A549 (cell line): ENCODE measurements at regions not wholly inside any gene's neighbourhood (a gene's known extent, or its start where the extent isn't known, plus 50 kb on each side); places are given as distances from the start of the nearest gene placed in this dataset.

Experiments
- ATAC-seq, 2 experiments: fragments of 200-7000 bp in 1 of 2; fragments of >200 bp in 1 of 2; cut with Nextera tagmentation in 1 of 2; cut with Tn5 transposase in 1 of 2; 3 replicates each; pipeline versions ENCODE4 v1.8.0 to v1.9.1; 2018 to 2020; ENCODE audit warnings: mild to moderate bottlenecking in 1 of 2, moderate library complexity in 1 of 2
- CTCF ChIA-PET: fragments of 300-600 bp; sonication (Branson Sonifier 250); formaldehyde crosslinking; extraction: SDS; loops from one replicate; lab custom pipeline; 2021; ENCODE audit warnings: antibody characterized with exemption, inconsistent platforms; lab: Yijun Ruan, JAX
- POLR2A ChIA-PET: fragments of 350-600 bp; formaldehyde crosslinking; extraction: SDS; loops from one replicate; lab custom pipeline; 2021; ENCODE audit warnings: antibody characterized with exemption, inconsistent platforms; lab: Yijun Ruan, JAX
- DNase-seq, 2 experiments: peaks; one replicate each; pipeline versions ENCODE4 v3.0.0 to v3.0.0-alpha.2; 2011 to 2016; ENCODE audit warnings: low read depth in 1 of 2, low spot score in 1 of 2
- FAIRE-seq: peaks from 2 replicates; lab custom pipeline; 2011; peaks lifted over from hg19 to GRCh38; lab: Jason Lieb, UNC
- H3K27ac ChIP-seq, 2 experiments: fragments of >200 bp; sonication (Bioruptor Twin); formaldehyde crosslinking; 3 replicates each; pipeline ENCODE4 v1.5.1; 2016 to 2017
- H3K4me1 ChIP-seq: fragments of >200 bp; sonication (Bioruptor Twin); formaldehyde crosslinking; 3 replicates; pipeline ENCODE4 v1.6.1; 2016
- H3K4me2 ChIP-seq: fragments of >200 bp; sonication (Bioruptor Twin); formaldehyde crosslinking; 3 replicates; pipeline ENCODE4 v1.6.1; 2016
- H3K4me3 ChIP-seq: fragments of >200 bp; sonication (Bioruptor Twin); formaldehyde crosslinking; 3 replicates; pipeline ENCODE4 v1.5.1; 2016
- H3K9me3 ChIP-seq: fragments of >200 bp; sonication (Bioruptor Twin); formaldehyde crosslinking; 3 replicates; pipeline ENCODE4 v1.6.1; 2016
- CBX2 ChIP-seq: fragments of 200-600 bp; sonication (generic); IDR thresholded peaks from 2 replicates; pipeline ENCODE4 v1.6.1; 2016; ENCODE audit warnings: low read depth, mild to moderate bottlenecking, borderline replicate concordance
- ESRRA ChIP-seq: fragments of 150-350 bp; IDR thresholded peaks from 2 replicates; pipeline ENCODE4 v1.6.1; 2014; ENCODE audit warnings: mild to moderate bottlenecking, low read length, borderline replicate concordance
- FOXS1 ChIP-seq: fragments of 250-450 bp; sonication (Bioruptor Pico); IDR thresholded peaks from 2 replicates; pipeline ENCODE4 v1.5.0; 2020; ENCODE audit warnings: mild to moderate bottlenecking, moderate library complexity
- GATA3 ChIP-seq: IDR thresholded peaks from 2 replicates; pipeline ENCODE4 v1.6.1; 2012; ENCODE audit warnings: borderline replicate concordance
- HEYL ChIP-seq: fragments of 250-450 bp; sonication (Bioruptor Pico); IDR thresholded peaks from 2 replicates; pipeline ENCODE4 v1.8.0; 2021; ENCODE audit warnings: mild to moderate bottlenecking, moderate library complexity
- HOXA7 ChIP-seq: fragments of 250-450 bp; sonication (Bioruptor Pico); IDR thresholded peaks from 2 replicates; pipeline ENCODE4 v1.5.0; 2020; ENCODE audit warnings: mild to moderate bottlenecking, moderate library complexity
- KDM5A ChIP-seq: fragments of 200-600 bp; sonication (generic); IDR thresholded peaks from 2 replicates; pipeline ENCODE4 v1.6.1; 2016; ENCODE audit warnings: antibody characterized with exemption, mild to moderate bottlenecking
- MAFK ChIP-seq: fragments of 450-650 bp; IDR thresholded peaks from 2 replicates; pipeline ENCODE4 v1.6.1; 2014; ENCODE audit not compliant: partially characterized antibody
- MYC ChIP-seq: IDR thresholded peaks from 2 replicates; pipeline ENCODE4 v1.6.1; 2012; ENCODE audit warnings: mild to moderate bottlenecking, inconsistent platforms, low read length, improper control_type of control experiment, borderline replicate concordance
- PHF8 ChIP-seq: fragments of 200-600 bp; sonication (generic); IDR thresholded peaks from 2 replicates; pipeline ENCODE4 v1.6.1; 2016; ENCODE audit warnings: low read depth, mild to moderate bottlenecking, antibody characterized with exemption, moderate library complexity, borderline replicate concordance
- POLR2A ChIP-seq: IDR thresholded peaks from 2 replicates; pipeline ENCODE4 v1.6.1; 2012; ENCODE audit warnings: mild to moderate bottlenecking, low read length
- RARB ChIP-seq: fragments of 250-450 bp; sonication (Bioruptor Pico); IDR thresholded peaks from 2 replicates; pipeline ENCODE4 v1.8.0; 2021; ENCODE audit warnings: mild to moderate bottlenecking, moderate library complexity
- REST ChIP-seq: fragments of 200-600 bp; sonication (generic); IDR thresholded peaks from 2 replicates; pipeline ENCODE4 v1.6.1; 2016; ENCODE audit warnings: antibody characterized with exemption, mild to moderate bottlenecking, moderate library complexity
- RFX5 ChIP-seq: fragments of 450-650 bp; IDR thresholded peaks from 2 replicates; pipeline ENCODE4 v1.7.1; 2014; ENCODE audit warnings: antibody characterized with exemption, mild to moderate bottlenecking, moderate library complexity
- RNF2 ChIP-seq: fragments of 200-600 bp; sonication (generic); IDR thresholded peaks from 2 replicates; pipeline ENCODE4 v1.6.1; 2016; ENCODE audit warnings: low read depth, mild to moderate bottlenecking, antibody characterized with exemption, moderate library complexity, borderline replicate concordance
- ZFP36 ChIP-seq: fragments of 450-650 bp; IDR thresholded peaks from 2 replicates; pipeline ENCODE4 v1.6.1; 2014; ENCODE audit warnings: borderline replicate concordance; ENCODE audit not compliant: partially characterized antibody
- ZNF302 ChIP-seq: fragments of 250-450 bp; sonication (Bioruptor Pico); IDR thresholded peaks from 2 replicates; pipeline ENCODE4 v1.9.0; 2021; ENCODE audit warnings: inconsistent platforms, mild to moderate bottlenecking, moderate library complexity
- ZSCAN20 ChIP-seq: fragments of 250-450 bp; sonication (Bioruptor Pico); IDR thresholded peaks from 2 replicates; pipeline ENCODE4 v1.8.0; 2022; ENCODE audit warnings: mild to moderate bottlenecking, moderate library complexity
- WGBS: methylation state at CpG from one replicate; pipeline ENCODE4 v1.1.6; 2017; ENCODE audit errors: missing lambda C conversion rate; 5-methylcytosine and 5-hydroxymethylcytosine counted together
- TF ChIP-seq, protein P1 (sequence below): IDR thresholded peaks from 2 replicates; pipeline ENCODE4 v1.6.1; 2012
- TF ChIP-seq, protein P2 (sequence below): fragments of 250-450 bp; sonication (Bioruptor Pico); IDR thresholded peaks from 2 replicates; pipeline ENCODE4 v1.5.0; 2021; ENCODE audit warnings: mild to moderate bottlenecking, moderate library complexity, borderline replicate concordance
- TF ChIP-seq, protein P3 (sequence below): IDR thresholded peaks from 2 replicates; pipeline ENCODE4 v1.6.1; 2012; ENCODE audit warnings: low read depth, borderline replicate concordance
- TF ChIP-seq, protein P4 (sequence below): fragments of >200 bp; sonication (Bioruptor Twin); formaldehyde crosslinking; IDR thresholded peaks from 3 replicates; pipeline ENCODE4 v1.6.1; 2016

DNA sequence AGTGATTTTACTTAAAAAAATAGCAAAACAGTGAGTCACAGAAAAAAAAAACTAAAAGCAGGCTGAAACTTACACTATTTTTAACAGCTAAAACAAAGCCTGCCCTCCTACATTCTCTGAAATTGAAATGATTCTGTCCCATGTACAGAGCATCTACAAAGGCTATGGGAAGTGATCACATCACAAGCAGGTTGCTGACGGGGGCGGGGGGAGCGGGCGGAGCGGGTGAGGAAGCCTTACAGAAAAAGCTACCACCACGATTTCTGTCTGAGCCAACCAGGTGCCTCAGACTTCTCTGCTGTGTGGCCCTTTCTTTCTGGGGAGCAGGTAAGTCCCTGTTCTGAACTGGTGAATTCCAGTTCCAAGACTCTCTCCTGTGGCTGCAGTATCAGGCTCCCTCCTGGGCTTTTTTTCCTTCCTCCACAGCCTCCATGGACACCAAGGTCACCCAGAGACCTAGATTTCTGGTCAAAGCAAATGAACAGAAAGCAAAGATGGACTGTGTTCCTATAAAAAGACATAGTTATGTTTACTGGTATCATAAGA, 104.9 kb downstream of the ANKRD18B start:
- WGBS: 6% methylated on average over 6 of the region's 6 CpGs
- Histone ChIP-seq H3K4me3 (no peak overlapping the region), H3K4me1 (no peaks in the 10 kb centered on the region), H3K27ac (no peak overlapping the region), H3K9me3 (no peaks in the 10 kb centered on the region), H3K4me2 (peak overlapping the region; percentile 42)
- FAIRE-seq (no peak), DNase-seq (no peak), ATAC-seq (peak; percentile 28 to 46; a peak in 4 of 6 replicates)
- no peak for TF ChIP-seq ZFP36
- no peak for TF ChIP-seq POLR2A
- TF ChIP-seq, protein P1, sequence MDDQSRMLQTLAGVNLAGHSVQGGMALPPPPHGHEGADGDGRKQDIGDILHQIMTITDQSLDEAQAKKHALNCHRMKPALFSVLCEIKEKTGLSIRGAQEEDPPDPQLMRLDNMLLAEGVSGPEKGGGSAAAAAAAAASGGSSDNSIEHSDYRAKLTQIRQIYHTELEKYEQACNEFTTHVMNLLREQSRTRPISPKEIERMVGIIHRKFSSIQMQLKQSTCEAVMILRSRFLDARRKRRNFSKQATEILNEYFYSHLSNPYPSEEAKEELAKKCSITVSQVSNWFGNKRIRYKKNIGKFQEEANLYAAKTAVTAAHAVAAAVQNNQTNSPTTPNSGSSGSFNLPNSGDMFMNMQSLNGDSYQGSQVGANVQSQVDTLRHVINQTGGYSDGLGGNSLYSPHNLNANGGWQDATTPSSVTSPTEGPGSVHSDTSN: no peak
- TF ChIP-seq RNF2: no peak
- no peak for TF ChIP-seq HEYL (CRISPR knock-in tag)
- no peak for TF ChIP-seq KDM5A
- CTCF ChIA-PET: interaction anchor here (0.9 to 15.0 kb wide), 5 partner anchors 10 to 185 kb away, joined by 3 to 471 read pairs (median 4); no protein-coding TSS in a partner anchor
- POLR2A ChIA-PET: no interaction called here

DNA sequence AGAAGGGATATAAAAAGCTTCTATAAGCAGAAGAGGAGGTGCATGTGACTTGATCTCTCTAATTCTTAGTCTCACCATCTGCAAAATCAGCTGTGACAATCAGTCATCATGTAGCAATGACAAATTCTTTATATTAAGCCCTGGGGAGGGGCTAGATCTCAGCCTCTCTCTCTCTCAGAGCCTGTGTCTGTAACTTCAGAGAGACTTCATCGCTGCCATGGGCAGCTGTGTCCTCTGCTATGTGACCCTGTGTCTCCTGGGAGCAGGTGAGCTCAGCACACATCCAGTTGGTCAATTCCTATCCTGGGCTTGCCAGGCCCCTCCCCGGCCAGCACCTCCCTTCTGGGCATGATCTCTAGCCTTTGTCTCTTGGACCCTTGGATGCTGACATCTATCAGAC, 109.6 kb downstream of the ANKRD18B start:
- 8% methylated on average over 2 of the region's 2 CpGs for WGBS
- no peaks in the 10 kb centered on the region for H3K9me3 ChIP-seq
- no peak overlapping the region for H3K4me2 ChIP-seq
- DNase-seq: no peak
- no peak overlapping the region for H3K4me3 ChIP-seq
- ChIA-PET CTCF (interaction anchor here (1.0 to 4.7 kb wide), 7 partner anchors 9 to 88 kb away, joined by 3 to 35 read pairs (median 4); no protein-coding TSS in a partner anchor), POLR2A (no interaction called here)
- no peak for FAIRE-seq
- H3K27ac ChIP-seq: no peak overlapping the region
- ATAC-seq: no peak; a peak in 1 of 6 replicates
- TF ChIP-seq, protein P2, sequence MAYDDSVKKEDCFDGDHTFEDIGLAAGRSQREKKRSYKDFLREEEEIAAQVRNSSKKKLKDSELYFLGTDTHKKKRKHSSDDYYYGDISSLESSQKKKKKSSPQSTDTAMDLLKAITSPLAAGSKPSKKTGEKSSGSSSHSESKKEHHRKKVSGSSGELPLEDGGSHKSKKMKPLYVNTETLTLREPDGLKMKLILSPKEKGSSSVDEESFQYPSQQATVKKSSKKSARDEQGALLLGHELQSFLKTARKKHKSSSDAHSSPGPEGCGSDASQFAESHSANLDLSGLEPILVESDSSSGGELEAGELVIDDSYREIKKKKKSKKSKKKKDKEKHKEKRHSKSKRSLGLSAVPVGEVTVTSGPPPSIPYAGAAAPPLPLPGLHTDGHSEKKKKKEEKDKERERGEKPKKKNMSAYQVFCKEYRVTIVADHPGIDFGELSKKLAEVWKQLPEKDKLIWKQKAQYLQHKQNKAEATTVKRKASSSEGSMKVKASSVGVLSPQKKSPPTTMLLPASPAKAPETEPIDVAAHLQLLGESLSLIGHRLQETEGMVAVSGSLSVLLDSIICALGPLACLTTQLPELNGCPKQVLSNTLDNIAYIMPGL (CRISPR knock-in tag): no peak
- TF ChIP-seq FOXS1 (CRISPR knock-in tag): no peak
- TF ChIP-seq ZNF302 (CRISPR knock-in tag): no peak
- H3K4me1 ChIP-seq: no peaks in the 10 kb centered on the region

- Histone ChIP-seq H3K9me3 (no peaks in the 10 kb centered on the region), H3K4me3 (no peak overlapping the region), H3K4me1 (no peaks in the 10 kb centered on the region), H3K4me2 (no peak overlapping the region), H3K27ac (no peak overlapping the region)
- DNase-seq: no peak
- FAIRE-seq: no peak
- 49% methylated on average over 8 of the region's 8 CpGs for WGBS
- ChIA-PET CTCF (interaction anchor here (0.9 to 4.1 kb wide), 8 partner anchors 10 to 100 kb away, joined by 3 to 24 read pairs (median 4); no protein-coding TSS in a partner anchor), POLR2A (no interaction called here)
- ATAC-seq: no peak; a peak in 1 of 6 replicates
- TF ChIP-seq CBX2 (no peak), RARB (CRISPR knock-in tag) (no peak), ZSCAN20 (CRISPR knock-in tag) (no peak), MYC (no peak), RFX5 (no peak), PHF8 (no peak), HEYL (CRISPR knock-in tag) (no peak), GATA3 (no peak), ESRRA (no peak), REST (no peak), MAFK (no peak), HOXA7 (no peak)
- TF ChIP-seq, protein P3, sequence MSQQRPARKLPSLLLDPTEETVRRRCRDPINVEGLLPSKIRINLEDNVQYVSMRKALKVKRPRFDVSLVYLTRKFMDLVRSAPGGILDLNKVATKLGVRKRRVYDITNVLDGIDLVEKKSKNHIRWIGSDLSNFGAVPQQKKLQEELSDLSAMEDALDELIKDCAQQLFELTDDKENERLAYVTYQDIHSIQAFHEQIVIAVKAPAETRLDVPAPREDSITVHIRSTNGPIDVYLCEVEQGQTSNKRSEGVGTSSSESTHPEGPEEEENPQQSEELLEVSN: no peak
- TF ChIP-seq, protein P4, sequence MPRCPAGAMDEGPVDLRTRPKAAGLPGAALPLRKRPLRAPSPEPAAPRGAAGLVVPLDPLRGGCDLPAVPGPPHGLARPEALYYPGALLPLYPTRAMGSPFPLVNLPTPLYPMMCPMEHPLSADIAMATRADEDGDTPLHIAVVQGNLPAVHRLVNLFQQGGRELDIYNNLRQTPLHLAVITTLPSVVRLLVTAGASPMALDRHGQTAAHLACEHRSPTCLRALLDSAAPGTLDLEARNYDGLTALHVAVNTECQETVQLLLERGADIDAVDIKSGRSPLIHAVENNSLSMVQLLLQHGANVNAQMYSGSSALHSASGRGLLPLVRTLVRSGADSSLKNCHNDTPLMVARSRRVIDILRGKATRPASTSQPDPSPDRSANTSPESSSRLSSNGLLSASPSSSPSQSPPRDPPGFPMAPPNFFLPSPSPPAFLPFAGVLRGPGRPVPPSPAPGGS: no peak
Observed at GRCh38 chr9:33637881-33638280, 113.8 kb downstream of the ANKRD18B start.
